Fibroblast of lung (primary cell): ENCODE measurements at regions not wholly inside any gene's neighbourhood (a gene's known extent, or its start where the extent isn't known, plus 50 kb on each side); places are given as distances from the start of the nearest gene placed in this dataset.

Source experiments
- EZH2 ChIP-seq: IDR thresholded peaks from 2 replicates; pipeline ENCODE4 v1.5.1; 2012; ENCODE audit warnings: low read length, control low read depth, mild to moderate bottlenecking; ENCODE audit errors: missing control alignments
- TF ChIP-seq, protein P1 (sequence below), 2 donors: IDR thresholded peaks in 1 of 2; conservative IDR thresholded peaks in 1 of 2; 1 replicate in 1 of 2; 2 replicates in 1 of 2; pipeline ENCODE4 v1.5.1; 2011 to 2012; ENCODE audit warnings: low read length in 2 of 2, control low read depth in 1 of 2, inconsistent platforms in 1 of 2, low read depth in 1 of 2, mild to moderate bottlenecking in 1 of 2

DNA sequence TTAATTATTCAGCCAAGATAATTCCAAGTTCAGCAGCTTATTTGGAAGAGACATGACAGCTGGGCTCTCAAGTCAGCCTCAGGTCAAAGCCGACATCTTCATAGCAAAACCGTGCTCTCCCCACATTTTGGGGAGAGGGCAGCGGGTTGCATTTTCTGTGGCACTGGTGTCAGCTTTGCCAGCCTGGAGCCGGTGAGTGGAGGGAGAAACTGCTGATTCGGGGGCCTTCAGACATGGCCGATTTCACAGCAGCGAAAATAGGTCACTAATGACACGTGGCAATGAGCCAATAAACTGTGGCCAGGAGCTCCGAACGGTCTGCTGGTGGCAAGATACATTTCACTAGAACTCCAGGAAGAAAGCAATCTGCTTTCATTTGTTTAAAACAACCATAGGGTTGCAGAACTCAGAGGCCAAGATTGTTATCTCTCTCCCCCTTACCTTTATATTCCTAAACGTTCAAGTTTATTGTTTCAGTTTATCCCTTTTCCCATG lies 173.2 kb downstream of the CAND1 start:
- TF ChIP-seq, protein P1, sequence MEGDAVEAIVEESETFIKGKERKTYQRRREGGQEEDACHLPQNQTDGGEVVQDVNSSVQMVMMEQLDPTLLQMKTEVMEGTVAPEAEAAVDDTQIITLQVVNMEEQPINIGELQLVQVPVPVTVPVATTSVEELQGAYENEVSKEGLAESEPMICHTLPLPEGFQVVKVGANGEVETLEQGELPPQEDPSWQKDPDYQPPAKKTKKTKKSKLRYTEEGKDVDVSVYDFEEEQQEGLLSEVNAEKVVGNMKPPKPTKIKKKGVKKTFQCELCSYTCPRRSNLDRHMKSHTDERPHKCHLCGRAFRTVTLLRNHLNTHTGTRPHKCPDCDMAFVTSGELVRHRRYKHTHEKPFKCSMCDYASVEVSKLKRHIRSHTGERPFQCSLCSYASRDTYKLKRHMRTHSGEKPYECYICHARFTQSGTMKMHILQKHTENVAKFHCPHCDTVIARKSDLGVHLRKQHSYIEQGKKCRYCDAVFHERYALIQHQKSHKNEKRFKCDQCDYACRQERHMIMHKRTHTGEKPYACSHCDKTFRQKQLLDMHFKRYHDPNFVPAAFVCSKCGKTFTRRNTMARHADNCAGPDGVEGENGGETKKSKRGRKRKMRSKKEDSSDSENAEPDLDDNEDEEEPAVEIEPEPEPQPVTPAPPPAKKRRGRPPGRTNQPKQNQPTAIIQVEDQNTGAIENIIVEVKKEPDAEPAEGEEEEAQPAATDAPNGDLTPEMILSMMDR (conservative IDR thresholded peaks at IDR 0.05 in 1 of 2, IDR thresholded peaks at IDR 0.05 in 1 of 2; ENCODE audit: low read depth in 1 of 2, low read length in 2 of 2): no peak
- no peak for TF ChIP-seq EZH2
